T-cell (primary cell): ENCODE measurements at regions not wholly inside any gene's neighbourhood (a gene's known extent, or its start where the extent isn't known, plus 50 kb on each side); places are given as distances from the start of the nearest gene placed in this dataset.
"Not testable (repeated sequence)": the region's sequence is repeated elsewhere in the genome, so short reads cannot be mapped to it uniquely, and the experiment has no call there.

Experiments used
- ATAC-seq, 4 experiments: fragments of 200-7000 bp in 3 of 4; fragments of 150-1000 bp in 1 of 4; cut with Tn5 transposase; replicated peaks in 1 of 4; 1 replicate in 3 of 4; 2 replicates in 1 of 4; pipeline ENCODE4 v1.10.0; 2021; ENCODE audit warnings: moderate library complexity in 3 of 4, mild to moderate bottlenecking in 2 of 4, moderate number of reproducible peaks in 1 of 4
- CTCF ChIA-PET, 2 donors: fragments of 300-600 bp; sonication (Branson Sonifier 250); formaldehyde crosslinking; loops; one replicate each; lab custom pipeline; 2022; ENCODE audit warnings: antibody characterized with exemption in 2 of 2; lab: Charles Lee
- POLR2A ChIA-PET, 2 donors: fragments of 300-600 bp; sonication (Branson Sonifier 250); formaldehyde crosslinking; loops; one replicate each; lab custom pipeline; 2022; ENCODE audit warnings: antibody characterized with exemption in 2 of 2; lab: Charles Lee
- DNase-seq, 35 experiments: peaks; one replicate each; pipeline versions ENCODE4 v3.0.0 to v3.0.0-alpha.2; 2013 to 2023
- H3K27ac ChIP-seq: one replicate; pipeline ENCODE4 v1.5.1; 2013; ENCODE audit warnings: low read length
- H3K27me3 ChIP-seq, 2 experiments: replicated peaks in 1 of 2; 1 replicate in 1 of 2; 2 replicates in 1 of 2; pipeline versions ENCODE4 v1.6.1 to v1.7.0; 2013; ENCODE audit warnings: low read length in 1 of 2, mixed read lengths in 1 of 2; ENCODE audit not compliant: control insufficient read depth in 2 of 2, insufficient read depth in 2 of 2; ENCODE audit errors: extremely low read depth in 1 of 2
- H3K36me3 ChIP-seq, 2 donors: 1 replicate in 1 of 2; 2 replicates in 1 of 2; pipeline versions ENCODE4 v1.6.1 to v1.7.0; 2013; ENCODE audit warnings: low read length in 1 of 2; ENCODE audit not compliant: control insufficient read depth in 2 of 2, insufficient read depth in 1 of 2; ENCODE audit errors: extremely low read depth in 1 of 2
- H3K4me1 ChIP-seq, 2 experiments: 1 replicate in 1 of 2; 2 replicates in 1 of 2; pipeline versions ENCODE4 v1.6.1 to v1.7.0; 2013; ENCODE audit warnings: low read length in 2 of 2, mixed read lengths in 1 of 2; ENCODE audit not compliant: insufficient read depth in 2 of 2, control insufficient read depth in 1 of 2; ENCODE audit errors: extremely low read depth in 1 of 2
- H3K4me3 ChIP-seq, 2 donors: 1 replicate in 1 of 2; 2 replicates in 1 of 2; pipeline versions ENCODE4 v1.5.1 to v1.7.0; 2013; ENCODE audit warnings: mild to moderate bottlenecking in 2 of 2, low read length in 1 of 2, moderate library complexity in 1 of 2; ENCODE audit not compliant: control insufficient read depth in 1 of 2; ENCODE audit errors: extremely low read depth in 1 of 2
- H3K9me3 ChIP-seq: 2 replicates; pipeline ENCODE4 v1.7.0; 2013
- H3K27ac Mint-ChIP-seq, 2 donors: one replicate each; pipeline ENCODE4 v1.8.0; 2020 to 2021; ENCODE audit warnings: mild to moderate bottlenecking in 2 of 2, mixed read lengths in 2 of 2
- H3K27me3 Mint-ChIP-seq, 2 donors: one replicate each; pipeline ENCODE4 v1.8.0; 2021 to 2022; ENCODE audit warnings: mixed read lengths in 2 of 2
- H3K36me3 Mint-ChIP-seq: one replicate; pipeline ENCODE4 v1.8.0; 2021; ENCODE audit warnings: mixed read lengths
- H3K4me1 Mint-ChIP-seq, 3 donors: one replicate each; pipeline ENCODE4 v1.8.0; 2020 to 2022; ENCODE audit warnings: mixed read lengths in 3 of 3, mild to moderate bottlenecking in 1 of 3
- H3K4me3 Mint-ChIP-seq, 3 donors: one replicate each; pipeline ENCODE4 v1.8.0; 2020 to 2022; ENCODE audit warnings: mild to moderate bottlenecking in 3 of 3, mixed read lengths in 3 of 3, moderate library complexity in 3 of 3
- H3K9me3 Mint-ChIP-seq, 3 donors: one replicate each; pipeline ENCODE4 v1.8.0; 2020 to 2022; ENCODE audit warnings: mixed read lengths in 3 of 3
- WGBS: methylation state at CpG from one replicate; pipeline ENCODE4 v1.1.5; 2013; ENCODE audit warnings: missing lambda C conversion rate; ENCODE audit not compliant: insufficient coverage; 5-methylcytosine and 5-hydroxymethylcytosine counted together

DNA sequence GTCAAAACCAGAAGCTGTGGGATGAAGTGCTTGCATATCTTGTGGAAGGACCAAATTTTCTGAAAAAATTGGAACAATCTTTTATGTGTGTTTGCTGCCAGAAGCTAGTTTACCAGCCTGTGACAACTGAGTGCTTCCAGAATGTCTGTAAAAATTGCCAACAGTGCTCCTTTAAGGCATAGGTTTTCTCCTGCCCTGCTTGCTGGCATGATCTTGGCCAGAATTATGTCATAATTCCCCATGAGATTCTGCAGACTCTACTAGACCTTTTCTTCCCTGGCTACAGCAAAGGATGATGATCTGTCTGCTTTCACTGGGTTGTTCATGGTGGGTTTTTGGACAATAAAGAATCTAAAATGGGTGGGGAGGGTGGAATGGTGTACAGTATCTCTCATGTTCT, 196.3 kb upstream of the ZCCHC13 start:
- H3K27me3 Mint-ChIP-seq: peaks cover 0 to 31% of the 10 kb centered on the region in 2 donors
- ATAC-seq (no peak), DNase-seq (no peak)
- H3K27me3 ChIP-seq: no peaks in the 10 kb centered on the region
- no peaks in the 10 kb centered on the region for H3K4me1 ChIP-seq
- no peak overlapping the region for H3K27ac ChIP-seq
- no peaks in the 10 kb centered on the region for H3K9me3 Mint-ChIP-seq
- no peak overlapping the region for H3K4me3 ChIP-seq
- no peak overlapping the region for H3K4me3 Mint-ChIP-seq
- CTCF ChIA-PET: no interaction called here
- H3K36me3 Mint-ChIP-seq: peaks cover 36% of the 10 kb centered on the region
- no peak overlapping the region for H3K27ac Mint-ChIP-seq
- no peaks in the 10 kb centered on the region for H3K4me1 Mint-ChIP-seq
- no peaks in the 10 kb centered on the region for H3K9me3 ChIP-seq
- no peaks in the 10 kb centered on the region for H3K36me3 ChIP-seq
- POLR2A ChIA-PET: no interaction called here

DNA sequence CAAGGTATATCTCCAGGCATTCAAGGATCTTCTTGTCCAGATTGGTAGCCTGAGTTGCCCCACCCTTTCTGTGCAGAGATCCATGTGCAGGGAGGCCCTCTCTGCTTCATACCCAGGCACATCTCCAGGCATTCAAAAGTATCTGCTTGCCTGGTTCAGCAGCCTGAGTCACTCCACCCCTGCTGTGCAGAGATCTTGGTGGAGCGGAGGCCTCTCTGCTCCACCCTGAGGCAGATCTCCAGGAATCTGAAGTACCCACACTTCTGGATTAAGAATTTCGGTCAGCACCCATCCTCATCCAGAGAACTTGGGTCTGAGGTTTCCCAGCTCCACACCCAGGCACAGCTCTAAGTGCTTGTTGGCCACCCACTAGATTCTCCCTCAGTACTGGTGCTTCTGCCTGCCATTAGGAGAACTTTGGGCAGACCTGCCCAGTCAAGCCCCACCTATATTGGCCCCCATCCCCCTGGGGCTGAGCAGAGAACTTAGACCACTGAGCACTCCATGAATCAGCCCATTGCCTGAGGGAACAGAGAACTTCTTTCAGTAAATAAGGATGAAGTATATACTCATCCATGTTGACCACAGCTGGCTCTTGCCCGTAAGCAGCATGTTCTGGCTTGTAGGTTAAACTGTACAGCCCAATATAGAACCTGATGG, 199.5 kb upstream of the ZCCHC13 start:
- H3K9me3 Mint-ChIP-seq: peaks cover 0 to 3% (median 0%) of the 10 kb centered on the region in 3 donors
- Histone ChIP-seq H3K4me3 (no peak overlapping the region), H3K9me3 (no peaks in the 10 kb centered on the region), H3K27me3 (no peaks in the 10 kb centered on the region), H3K4me1 (no peaks in the 10 kb centered on the region), H3K36me3 (no peaks in the 10 kb centered on the region), H3K27ac (no peak overlapping the region)
- no peak overlapping the region for H3K27ac Mint-ChIP-seq
- peaks cover 0 to 18% of the 10 kb centered on the region in 2 donors for H3K27me3 Mint-ChIP-seq
- WGBS: 80% methylated on average over 1 of the region's 3 CpGs
- ChIA-PET POLR2A (no interaction called here), CTCF (no interaction called here)
- ATAC-seq (no peak), DNase-seq (no peak)
- no peaks in the 10 kb centered on the region for H3K4me1 Mint-ChIP-seq
- no peak overlapping the region for H3K4me3 Mint-ChIP-seq
- H3K36me3 Mint-ChIP-seq: peaks cover 28% of the 10 kb centered on the region

DNA sequence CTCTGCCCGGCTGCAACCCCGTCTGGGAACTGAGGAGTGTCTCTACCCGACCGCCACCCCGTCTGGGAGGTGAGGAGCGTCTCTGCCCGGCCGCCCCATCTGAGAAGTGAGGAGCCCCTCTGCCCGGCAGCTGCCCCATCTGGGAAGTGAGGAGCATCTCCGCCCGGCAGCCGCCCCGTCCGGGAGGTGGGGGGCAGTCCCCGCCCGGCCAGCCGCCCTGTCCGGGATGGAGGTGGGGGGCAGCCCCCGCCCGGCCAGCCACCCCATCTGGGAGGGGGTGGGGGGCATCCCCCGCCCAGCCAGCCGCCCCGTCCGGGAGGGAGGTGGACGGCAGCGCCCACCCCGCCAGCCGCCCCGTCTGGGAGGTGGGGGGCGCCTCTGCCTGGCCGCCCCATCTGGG, 205.6 kb upstream of the ZCCHC13 start:
- H3K4me3 ChIP-seq, H3K4me3 Mint-ChIP-seq: not testable (repeated sequence)
- no CpG with 5 or more reads among the region's 31 CpGs for WGBS

DNA sequence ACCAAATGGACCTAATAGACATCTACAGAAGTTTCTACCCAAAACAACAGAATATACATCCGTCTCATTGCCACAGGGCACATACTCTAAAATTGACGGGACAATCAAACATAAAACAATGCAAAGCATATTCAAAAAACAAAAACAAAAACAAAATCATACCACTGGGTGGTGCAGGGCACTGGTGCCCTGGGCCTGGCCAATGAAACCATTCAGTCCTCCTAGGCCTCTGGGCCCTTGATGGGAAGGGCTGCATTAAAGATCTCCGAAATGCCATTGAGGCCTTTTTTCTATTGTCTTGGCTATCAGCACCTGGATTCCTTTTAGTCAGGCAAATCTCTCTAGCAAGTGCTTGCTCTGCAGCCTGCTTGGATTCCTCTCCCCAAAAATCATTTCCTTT, 213.9 kb upstream of the ZCCHC13 start:
- ChIA-PET POLR2A (no interaction called here), CTCF (no interaction called here)
- peaks cover 7 to 17% (median 10%) of the 10 kb centered on the region in 3 donors for H3K9me3 Mint-ChIP-seq
- H3K27ac Mint-ChIP-seq: no peak overlapping the region
- no peak overlapping the region for H3K4me3 Mint-ChIP-seq
- no peaks in the 10 kb centered on the region for H3K9me3 ChIP-seq
- no peaks in the 10 kb centered on the region for H3K27me3 ChIP-seq
- ATAC-seq: no peak
- no peak overlapping the region for H3K4me3 ChIP-seq
- no peaks in the 10 kb centered on the region for H3K4me1 Mint-ChIP-seq
- H3K4me1 ChIP-seq: no peaks in the 10 kb centered on the region
- no peak for DNase-seq
- peaks cover 24% of the 10 kb centered on the region for H3K36me3 Mint-ChIP-seq
- H3K27me3 Mint-ChIP-seq: peaks cover 0 to 4% of the 10 kb centered on the region in 2 donors
- H3K27ac ChIP-seq: no peak overlapping the region
- 0% methylated on average over 1 of the region's 3 CpGs for WGBS
- no peaks in the 10 kb centered on the region for H3K36me3 ChIP-seq

More for the DNA sequence above, 205.6 kb upstream of the ZCCHC13 start:
- H3K27ac ChIP-seq, H3K36me3 ChIP-seq, H3K4me1 Mint-ChIP-seq, H3K27me3 ChIP-seq, H3K36me3 Mint-ChIP-seq, H3K4me1 ChIP-seq, DNase-seq, H3K9me3 ChIP-seq, H3K27ac Mint-ChIP-seq, ATAC-seq, H3K9me3 Mint-ChIP-seq, H3K27me3 Mint-ChIP-seq, CTCF ChIA-PET, POLR2A ChIA-PET: not testable (repeated sequence)

DNA sequence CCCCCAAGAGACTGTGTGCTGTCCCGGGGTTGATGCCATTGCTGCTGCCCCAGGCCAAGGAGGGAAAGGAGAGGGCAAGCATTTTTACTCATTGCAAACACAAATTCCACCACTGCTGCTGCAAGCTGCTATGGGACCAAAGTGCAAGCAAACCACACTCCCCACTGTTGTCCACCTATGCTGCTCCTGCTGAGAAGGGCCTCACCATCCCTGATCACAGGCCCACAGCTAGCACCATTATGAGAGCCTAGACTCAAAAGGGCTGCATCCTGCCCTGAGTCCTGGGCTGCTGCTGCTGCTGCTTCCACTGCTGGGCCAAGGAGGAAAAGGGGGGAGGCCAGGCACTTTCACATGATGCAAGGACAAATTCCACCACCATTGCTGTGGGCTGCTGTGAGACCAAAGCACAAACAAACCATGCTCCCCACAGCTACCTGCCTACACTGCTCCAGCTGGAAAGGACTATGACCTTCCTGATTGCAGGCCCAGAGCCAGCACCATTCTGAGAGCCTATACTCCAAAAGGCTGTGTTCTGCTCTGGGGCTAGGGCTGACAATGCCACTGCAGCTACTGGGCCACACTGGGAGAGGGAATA, 218.2 kb upstream of the ZCCHC13 start:
- peaks cover 36% of the 10 kb centered on the region for H3K36me3 Mint-ChIP-seq
- H3K27me3 ChIP-seq: no peaks in the 10 kb centered on the region
- H3K9me3 Mint-ChIP-seq: peaks cover 7 to 15% (median 10%) of the 10 kb centered on the region in 3 donors
- DNase-seq (no peak), ATAC-seq (no peak)
- no peaks in the 10 kb centered on the region for H3K4me1 Mint-ChIP-seq
- no peaks in the 10 kb centered on the region for H3K36me3 ChIP-seq
- peaks cover 0 to 4% of the 10 kb centered on the region in 2 donors for H3K27me3 Mint-ChIP-seq
- H3K27ac ChIP-seq: no peak overlapping the region
- ChIA-PET CTCF (no interaction called here), POLR2A (no interaction called here)
- H3K27ac Mint-ChIP-seq: no peak overlapping the region
- no peaks in the 10 kb centered on the region for H3K4me1 ChIP-seq
- H3K4me3 Mint-ChIP-seq: no peak overlapping the region
- no peak overlapping the region for H3K4me3 ChIP-seq
- no peaks in the 10 kb centered on the region for H3K9me3 ChIP-seq
- WGBS: 60% methylated on average over 1 of the region's 1 CpG

DNA sequence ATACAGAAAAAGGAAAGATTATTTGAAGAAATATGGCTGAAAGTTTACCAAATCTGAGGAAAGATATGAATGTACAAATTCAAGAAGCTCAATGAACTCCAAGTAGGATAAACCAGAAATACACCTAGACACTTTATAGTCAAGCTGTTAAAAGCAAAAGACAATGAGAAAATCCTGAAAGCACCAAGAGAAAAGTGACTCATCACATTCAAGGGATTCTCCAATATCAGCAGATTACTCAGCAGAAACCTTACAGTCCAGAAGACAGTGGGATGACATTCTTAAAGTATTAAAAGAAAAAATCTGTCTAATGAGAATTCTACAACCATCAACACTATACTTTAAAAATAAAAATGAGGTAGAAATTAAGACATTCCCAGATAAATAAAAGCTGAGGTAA, 223.8 kb upstream of the ZCCHC13 start:
- no peak overlapping the region for H3K27ac Mint-ChIP-seq
- POLR2A ChIA-PET: no interaction called here

More for the DNA sequence above, 223.8 kb upstream of the ZCCHC13 start:
- Histone ChIP-seq H3K36me3 (no peaks in the 10 kb centered on the region), H3K27ac (no peak overlapping the region), H3K4me1 (no peaks in the 10 kb centered on the region), H3K27me3 (no peaks in the 10 kb centered on the region), H3K9me3 (peaks cover 6% of the 10 kb centered on the region), H3K4me3 (no peak overlapping the region)
- H3K4me3 Mint-ChIP-seq: no peak overlapping the region
- no peaks in the 10 kb centered on the region for H3K4me1 Mint-ChIP-seq
- no peak for DNase-seq
- H3K9me3 Mint-ChIP-seq: peaks cover 6 to 16% (median 10%) of the 10 kb centered on the region in 3 donors
- CTCF ChIA-PET: no interaction called here
- peaks cover 0 to 9% of the 10 kb centered on the region in 2 donors for H3K27me3 Mint-ChIP-seq
- no peak for ATAC-seq
- peaks cover 18% of the 10 kb centered on the region for H3K36me3 Mint-ChIP-seq
